ENCODE measurements at regions not wholly inside any gene's neighbourhood (a gene's known extent, or its start where the extent isn't known, plus 50 kb on each side); places are given as distances from the start of the nearest gene placed in this dataset.
A peak's percentile ranks its signal among the peaks of the same experiment; 100 is the strongest.
"Not testable (repeated sequence)": the region's sequence is repeated elsewhere in the genome, so short reads cannot be mapped to it uniquely, and the experiment has no call there.

GRCh38 chr5:92023555-92023954 is 640.4 kb upstream of the ARRDC3 start:
- no peak for DNase-seq (ENCODE audit: low read depth in 2 of 2)

DNA sequence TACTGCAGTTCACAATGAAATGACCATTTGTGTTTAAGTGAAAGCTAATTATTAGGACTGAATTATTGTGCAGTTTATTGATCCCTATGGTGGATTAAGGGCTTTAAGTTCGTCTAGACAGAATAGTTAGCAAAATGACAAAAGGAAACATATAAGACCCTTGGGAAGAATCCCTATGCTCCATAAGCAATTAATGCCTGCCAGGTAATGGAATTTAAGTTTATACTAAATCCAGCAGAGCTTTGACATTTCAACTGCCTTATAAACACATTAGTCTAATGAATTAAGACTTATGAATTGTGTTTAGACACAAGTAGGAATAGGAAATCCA is 640.0 kb upstream of the ARRDC3 start:
- no peak for DNase-seq (ENCODE audit: low read depth in 2 of 2)

GRCh38 chr5:92022415-92023140 is 639.5 kb upstream of the ARRDC3 start:
- no peak for DNase-seq (ENCODE audit: low read depth in 2 of 2)

- DNase-seq (ENCODE audit: low read depth in 2 of 2), result no peak
Measured at GRCh38 chr5:92019376-92019990, 636.4 kb upstream of the ARRDC3 start.

DNA sequence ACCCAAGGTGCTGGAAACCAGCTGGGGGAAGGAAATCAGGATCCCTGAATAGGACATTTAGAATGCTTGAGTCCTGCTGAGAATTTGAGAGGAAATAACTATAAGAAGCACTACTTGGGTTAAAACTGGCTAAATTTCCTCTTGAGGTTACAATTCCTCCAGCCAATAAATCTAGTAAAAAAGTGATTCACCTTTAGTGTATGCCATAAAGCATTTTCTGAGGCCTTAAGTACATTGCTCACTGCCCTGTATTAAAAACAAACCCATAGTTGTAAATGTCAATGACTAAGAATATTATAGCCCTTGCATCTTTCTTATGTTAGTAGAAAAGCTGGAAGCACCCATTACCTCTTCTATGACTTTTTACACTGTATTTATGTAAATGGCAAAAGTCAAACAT is 634.7 kb upstream of the ARRDC3 start:
- peak; percentile 69 to 75 for DNase-seq (ENCODE audit: low read depth in 2 of 2)

- DNase-seq (ENCODE audit: low read depth in 2 of 2), result not testable (repeated sequence)
Measured at GRCh38 chr5:92011845-92012244, 628.7 kb upstream of the ARRDC3 start.

GRCh38 chr5:92003806-92004205 is 620.7 kb upstream of the ARRDC3 start:
- DNase-seq (ENCODE audit: low read depth in 2 of 2), result no peak

- peak; percentile 39 to 44 for DNase-seq (ENCODE audit: low read depth in 2 of 2)
Measured at GRCh38 chr5:92002721-92003274, 619.7 kb upstream of the ARRDC3 start.

DNA sequence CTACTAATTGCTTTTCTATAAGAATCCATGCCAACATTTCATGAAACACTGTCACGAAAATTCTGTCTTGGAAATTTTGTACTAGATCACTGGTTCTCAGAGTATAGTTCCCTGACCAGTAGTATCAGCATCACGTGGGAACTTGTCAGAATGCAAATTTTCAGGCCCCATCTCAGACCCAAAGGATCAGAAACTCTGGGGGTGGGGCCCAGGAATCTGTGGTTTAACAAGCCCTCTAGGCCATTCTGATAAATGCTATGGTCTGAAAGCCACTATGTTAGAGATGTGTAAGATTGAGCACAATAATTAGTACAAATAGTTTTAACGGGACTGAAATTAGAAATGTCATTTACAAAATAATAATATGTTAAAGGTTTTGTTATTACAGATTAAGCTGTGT is 615.7 kb upstream of the ARRDC3 start:
- DNase-seq (ENCODE audit: low read depth in 2 of 2), result no peak

- no peak for DNase-seq (ENCODE audit: low read depth in 2 of 2)
Measured at GRCh38 chr5:91983869-91984268, 600.8 kb upstream of the ARRDC3 start.

DNA sequence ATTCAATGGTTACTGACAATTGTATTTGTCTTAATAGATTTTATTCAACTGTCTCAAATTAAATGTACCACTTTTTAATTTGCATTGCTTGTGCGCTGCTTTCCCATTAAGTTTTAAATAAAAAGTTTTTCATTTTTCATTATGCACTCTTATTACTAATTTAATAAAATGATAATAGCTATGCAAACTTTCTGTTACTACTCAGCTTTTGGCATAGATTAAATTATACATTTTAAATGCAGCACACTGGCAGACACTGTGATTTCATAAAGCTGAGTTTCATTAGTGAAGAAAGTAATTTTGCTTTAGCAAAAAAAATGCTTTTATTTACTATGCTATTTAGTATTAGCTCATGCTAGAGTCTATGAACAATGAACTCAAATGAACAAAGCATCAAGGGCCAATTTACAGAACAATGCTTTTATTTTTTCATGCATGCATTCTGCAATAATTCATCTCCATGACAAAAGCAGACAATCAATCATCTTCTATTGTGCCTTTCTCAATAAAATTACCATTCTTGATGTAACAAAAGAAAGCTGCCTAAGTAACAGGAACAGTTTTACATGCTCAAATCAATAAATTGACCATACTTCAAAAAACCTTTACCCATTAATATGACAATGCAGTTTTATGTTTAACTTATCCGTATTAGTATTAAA is 595.2 kb upstream of the ARRDC3 start:
- DNase-seq (ENCODE audit: low read depth in 2 of 2), result no peak

DNA sequence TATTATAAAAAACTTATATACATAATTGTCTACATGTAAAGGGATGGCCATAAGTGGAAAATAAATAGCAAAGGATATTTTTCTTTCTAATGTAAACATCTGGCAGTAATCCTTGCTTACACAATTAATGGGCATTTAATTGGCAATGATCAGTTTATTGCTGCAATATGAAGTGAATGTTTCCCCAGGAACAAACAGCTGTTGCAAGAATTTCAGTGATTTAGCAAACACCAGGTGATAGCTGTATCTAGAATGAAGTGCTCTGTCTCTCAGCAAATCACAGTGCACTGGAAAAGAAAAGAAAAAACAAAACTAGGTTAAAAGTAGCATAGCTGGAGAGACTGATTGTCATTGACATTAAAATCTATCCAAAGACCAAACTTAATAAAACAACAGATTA is 594.5 kb upstream of the ARRDC3 start:
- no peak for DNase-seq (ENCODE audit: low read depth in 2 of 2)

DNA sequence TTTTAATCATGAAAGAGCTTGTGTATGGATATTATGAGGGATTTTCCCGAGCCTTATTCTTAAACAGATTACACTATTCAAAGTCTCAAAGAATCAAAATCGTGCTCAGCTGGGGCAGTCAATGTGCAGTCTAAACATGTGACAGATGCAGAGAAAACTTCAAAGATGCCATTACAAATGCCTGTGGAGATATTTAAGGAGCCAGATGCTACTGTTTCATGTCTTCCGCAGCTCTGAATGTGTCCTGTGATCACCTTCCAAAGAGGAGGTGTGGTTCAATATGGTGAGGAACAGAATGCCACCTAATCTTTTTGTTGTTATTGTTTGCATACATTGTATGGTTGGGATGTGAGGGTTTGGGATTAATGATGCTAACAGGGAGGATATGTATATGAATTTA is 593.3 kb upstream of the ARRDC3 start:
- DNase-seq (ENCODE audit: low read depth in 2 of 2), result no peak

DNA sequence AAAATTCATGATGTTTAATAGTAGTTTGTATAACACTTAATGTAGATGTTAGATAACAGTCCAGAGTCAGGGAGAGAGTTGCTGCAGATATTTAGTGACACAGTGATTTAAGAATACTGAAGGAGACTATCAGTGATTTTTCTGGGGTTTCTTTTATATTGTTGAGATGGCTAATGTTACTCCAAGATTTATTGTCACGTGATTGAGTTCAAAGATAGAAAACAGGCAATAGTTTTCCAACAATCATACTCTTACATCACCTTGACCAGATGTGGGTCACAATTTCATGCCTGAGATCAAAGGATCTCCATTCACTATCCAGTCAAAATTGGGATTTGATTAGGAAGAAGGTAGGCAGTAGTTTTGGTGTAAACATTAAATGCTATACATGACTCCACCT is 580.0 kb upstream of the ARRDC3 start:
- no peak for DNase-seq (ENCODE audit: low read depth in 2 of 2)

DNA sequence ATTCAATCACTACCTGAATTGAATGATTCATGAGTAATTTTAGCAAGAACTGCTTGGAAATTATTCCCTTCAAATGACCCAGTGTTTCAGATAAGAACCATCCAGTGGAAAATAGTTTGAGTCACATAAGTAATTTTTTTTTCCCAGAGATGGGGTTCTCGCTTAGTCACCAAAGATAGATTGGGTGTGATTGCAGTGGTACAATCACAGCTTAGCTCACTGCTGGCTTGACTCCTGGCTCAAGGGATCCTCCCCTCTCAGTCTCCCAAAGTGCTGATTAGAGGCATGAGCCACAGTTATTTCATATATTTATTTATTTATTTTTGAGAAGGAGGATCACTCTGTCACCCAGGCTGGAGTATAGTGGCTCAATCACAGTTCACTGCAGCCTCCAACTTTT is 574.5 kb upstream of the ARRDC3 start:
- no peak for DNase-seq (ENCODE audit: low read depth in 2 of 2)

DNA sequence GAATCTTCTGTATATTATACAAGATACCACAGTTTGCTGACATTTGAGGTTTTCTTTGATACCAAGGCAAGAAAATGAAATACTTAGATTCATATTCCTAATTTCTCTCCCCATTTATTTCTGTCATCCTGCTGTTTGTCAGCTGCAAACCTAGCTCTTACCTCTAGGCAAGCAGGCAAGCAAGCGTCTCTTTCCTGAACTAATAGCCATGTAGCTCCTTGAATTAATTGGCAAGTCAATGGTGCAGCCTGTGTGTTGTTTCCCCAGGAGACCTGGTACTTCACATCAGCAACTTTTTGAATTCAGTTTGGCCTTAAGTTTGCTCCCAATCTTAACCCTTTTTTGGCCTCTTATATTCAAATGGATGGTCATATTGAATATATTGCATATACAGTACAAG is 573.6 kb upstream of the ARRDC3 start:
- DNase-seq (ENCODE audit: low read depth in 2 of 2), result no peak

GRCh38 chr5:91955610-91956009 is 572.5 kb upstream of the ARRDC3 start:
- DNase-seq (ENCODE audit: low read depth in 2 of 2), result no peak

DNA sequence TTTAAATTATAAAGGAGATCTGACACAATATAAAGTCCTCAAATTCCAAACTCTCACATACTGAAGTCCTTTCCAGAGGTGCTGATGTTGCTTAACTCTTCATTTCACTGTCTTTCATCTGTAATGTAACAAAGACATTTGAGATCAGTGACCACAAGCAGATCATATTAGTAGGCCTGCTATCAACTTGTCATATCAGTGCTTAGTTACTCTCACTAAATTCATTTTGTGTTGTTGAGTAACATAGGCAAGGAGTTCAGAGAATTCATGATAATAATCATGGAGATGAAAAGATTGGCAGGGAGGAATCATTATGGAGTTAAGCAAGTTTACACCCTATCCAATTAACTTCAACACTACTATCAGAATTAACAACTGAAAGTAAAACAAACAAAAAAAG is 571.0 kb upstream of the ARRDC3 start:
- DNase-seq (ENCODE audit: low read depth in 2 of 2), result no peak

DNA sequence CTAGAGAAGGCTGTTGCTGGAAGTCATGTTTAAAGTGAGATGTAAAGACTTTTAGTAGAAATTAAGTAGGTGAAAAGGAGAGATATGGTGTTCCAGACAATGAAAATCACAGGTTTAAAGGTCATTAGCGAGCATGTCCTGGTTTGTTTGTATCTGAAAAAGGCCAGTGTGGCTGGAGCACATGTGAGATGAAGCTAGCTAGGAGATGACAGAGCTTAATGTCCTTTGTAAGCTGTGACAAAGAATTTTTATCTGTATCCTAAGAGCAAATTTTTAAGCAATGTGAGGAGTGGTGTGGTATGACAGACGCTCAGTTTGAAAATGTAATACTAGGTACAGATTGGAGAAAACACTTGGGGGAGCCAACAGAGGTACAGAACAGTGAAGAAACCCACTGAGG is 567.2 kb upstream of the ARRDC3 start:
- no peak for DNase-seq (ENCODE audit: low read depth in 2 of 2)

- no peak for DNase-seq (ENCODE audit: low read depth in 2 of 2)
Measured at GRCh38 chr5:91946870-91947269, 563.8 kb upstream of the ARRDC3 start.

DNA sequence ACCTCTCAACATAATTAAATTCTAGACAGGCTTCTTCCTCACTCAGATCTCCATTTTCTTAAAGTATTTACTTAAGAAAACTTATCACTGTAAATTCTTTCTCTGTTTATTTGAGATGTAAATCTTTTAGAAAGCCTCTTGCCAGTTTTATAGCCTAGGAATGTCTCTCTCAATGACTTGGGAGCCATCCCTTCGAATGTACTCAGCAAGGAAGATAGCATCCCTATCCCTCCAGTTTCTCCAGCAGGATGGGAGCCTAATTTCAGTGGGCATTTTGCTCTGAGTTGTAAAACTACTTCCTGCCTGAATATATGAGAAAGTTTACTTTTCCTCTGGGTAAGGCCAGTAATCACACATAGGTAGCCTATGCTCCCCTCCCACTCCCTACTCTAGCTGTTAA is 558.5 kb upstream of the ARRDC3 start:
- no peak for DNase-seq (ENCODE audit: low read depth in 2 of 2)

GRCh38 chr5:91938441-91938840 is 555.3 kb upstream of the ARRDC3 start:
- peak; percentile 42 to 46 for DNase-seq (ENCODE audit: low read depth in 2 of 2)

- no peak for DNase-seq (ENCODE audit: low read depth in 2 of 2)
Measured at GRCh38 chr5:91937121-91937520, 554.0 kb upstream of the ARRDC3 start.

All from fibroblast of skin of left biceps (primary cell).